H1 (cell line): ENCODE measurements at regions not wholly inside any gene's neighbourhood (a gene's known extent, or its start where the extent isn't known, plus 50 kb on each side); places are given as distances from the start of the nearest gene placed in this dataset.

Source experiments
- CTCF ChIA-PET: fragments of 300-600 bp; sonication (Branson Sonifier 250); formaldehyde crosslinking; loops from one replicate; lab custom pipeline; 2021; ENCODE audit not compliant: partially characterized antibody; lab: Charles Lee
- POLR2A ChIA-PET: fragments of 300-600 bp; sonication (Branson Sonifier 250); formaldehyde crosslinking; loops from one replicate; lab custom pipeline; 2021; ENCODE audit warnings: inconsistent platforms; ENCODE audit not compliant: partially characterized antibody; lab: Charles Lee
- DNase-seq, 2 experiments: peaks; one replicate each; pipeline versions ENCODE4 v3.0.0 to v3.0.0-alpha.2; 2010 to 2022; ENCODE audit warnings: low spot score in 2 of 2, low read depth in 1 of 2, mixed read lengths in 1 of 2
- FAIRE-seq: peaks from 2 replicates; lab custom pipeline; 2011; peaks lifted over from hg19 to GRCh38; lab: Jason Lieb, UNC
- H2AFZ ChIP-seq: 2 replicates; pipeline ENCODE4 v1.8.1; 2012; ENCODE audit warnings: low read length, inconsistent platforms
- H2AK5ac ChIP-seq: 2 replicates; pipeline ENCODE4 v1.6.1; 2013; ENCODE audit warnings: low read depth, low read length
- H2BK120ac ChIP-seq: replicated peaks from 2 replicates; pipeline ENCODE3; 2013; ENCODE audit warnings: low read depth, low read length, inconsistent platforms
- H2BK12ac ChIP-seq: 2 replicates; pipeline ENCODE4 v1.6.1; 2013; ENCODE audit warnings: low read depth, low read length
- H2BK15ac ChIP-seq: 2 replicates; pipeline ENCODE4 v1.6.1; 2013; ENCODE audit warnings: low read length
- H2BK20ac ChIP-seq: 2 replicates; pipeline ENCODE4 v1.6.1; 2013; ENCODE audit warnings: low read length
- H2BK5ac ChIP-seq: 2 replicates; pipeline ENCODE4 v1.6.1; 2013; ENCODE audit warnings: low read depth, low read length
- H3K14ac ChIP-seq: 2 replicates; pipeline ENCODE4 v1.6.1; 2013; ENCODE audit warnings: inconsistent platforms; ENCODE audit not compliant: insufficient read length
- H3K18ac ChIP-seq: 2 replicates; pipeline ENCODE4 v1.6.1; 2013; ENCODE audit warnings: low read length; ENCODE audit errors: extremely low read depth
- H3K23ac ChIP-seq: 2 replicates; pipeline ENCODE4 v1.6.1; 2013; ENCODE audit warnings: inconsistent platforms; ENCODE audit not compliant: insufficient read length
- H3K23me2 ChIP-seq: 2 replicates; pipeline ENCODE4 v1.6.1; 2013; ENCODE audit warnings: low read depth, low read length
- H3K27ac ChIP-seq: 2 replicates; pipeline ENCODE4 v1.6.1; 2011; ENCODE audit warnings: low read depth, low read length, inconsistent platforms
- H3K27me3 ChIP-seq, 4 experiments: replicated peaks in 1 of 4; 1 replicate in 1 of 4; 2 replicates in 3 of 4; pipeline versions ENCODE4 v1.6.1 to v1.8.1; 2011 to 2013; ENCODE audit warnings: low read length in 3 of 4, mild to moderate bottlenecking in 3 of 4, inconsistent platforms in 2 of 4, mixed read lengths in 2 of 4, moderate library complexity in 1 of 4; ENCODE audit not compliant: control insufficient read depth in 3 of 4, insufficient read depth in 3 of 4; ENCODE audit errors: extremely low read depth in 1 of 4
- H3K36me3 ChIP-seq, 4 experiments: 2 replicates each; pipeline versions ENCODE4 v1.6.1 to v1.8.1; 2011 to 2013; ENCODE audit warnings: mild to moderate bottlenecking in 4 of 4, low read length in 3 of 4, moderate library complexity in 2 of 4, control low read depth in 1 of 4, inconsistent platforms in 1 of 4; ENCODE audit not compliant: insufficient read depth in 4 of 4, control insufficient read depth in 2 of 4
- H3K4ac ChIP-seq: replicated peaks from 2 replicates; pipeline ENCODE3; 2013; ENCODE audit warnings: low read length, low read depth, mixed read lengths, inconsistent platforms; ENCODE audit not compliant: insufficient read length
- H3K4me1 ChIP-seq, 4 experiments: replicated peaks in 1 of 4; 1 replicate in 1 of 4; 2 replicates in 3 of 4; pipeline versions ENCODE4 v1.6.1 to v1.8.1; 2011 to 2013; ENCODE audit warnings: low read length in 3 of 4, inconsistent platforms in 2 of 4, mixed read lengths in 1 of 4; ENCODE audit not compliant: insufficient read depth in 4 of 4, control insufficient read depth in 3 of 4
- H3K4me2 ChIP-seq, 2 experiments: 2 replicates each; pipeline versions ENCODE4 v1.6.1 to v1.8.1; 2011 to 2013; ENCODE audit warnings: low read depth in 2 of 2, low read length in 2 of 2, control low read depth in 1 of 2, inconsistent platforms in 1 of 2, mild to moderate bottlenecking in 1 of 2; ENCODE audit not compliant: insufficient read depth in 1 of 2
- H3K4me3 ChIP-seq, 4 experiments: fragments of 200-600, 300-600 bp in 1 of 4; sonication (generic), shearing (Covaris generic), sonication (Bioruptor Twin) in 1 of 4; 2 replicates each; pipeline versions ENCODE4 v1.5.1 to v1.8.1; 2011 to 2016; ENCODE audit warnings: low read length in 4 of 4, low read depth in 3 of 4, control low read depth in 2 of 4, inconsistent platforms in 2 of 4, mild to moderate bottlenecking in 2 of 4, mixed read lengths in 1 of 4, moderate library complexity in 1 of 4; ENCODE audit not compliant: insufficient read depth in 2 of 4; ENCODE audit errors: extremely low read depth in 1 of 4
- H3K56ac ChIP-seq: replicated peaks from 2 replicates; pipeline ENCODE3; 2013; ENCODE audit warnings: low read depth, mild to moderate bottlenecking, mixed read lengths, low read length, inconsistent platforms; ENCODE audit not compliant: insufficient read length
- H3K79me1 ChIP-seq: 2 replicates; pipeline ENCODE4 v1.6.1; 2013; ENCODE audit warnings: low read depth, low read length, control low read depth
- H3K79me2 ChIP-seq, 2 experiments: 2 replicates each; pipeline versions ENCODE4 v1.6.1 to v1.8.1; 2012 to 2013; ENCODE audit warnings: low read length in 2 of 2, mild to moderate bottlenecking in 2 of 2, inconsistent platforms in 1 of 2; ENCODE audit not compliant: insufficient read depth in 2 of 2, control insufficient read depth in 1 of 2
- H3K9ac ChIP-seq, 4 experiments: replicated peaks in 1 of 4; 1 replicate in 1 of 4; 2 replicates in 3 of 4; pipeline versions ENCODE4 v1.6.1 to v1.8.1; 2011 to 2013; ENCODE audit warnings: low read depth in 3 of 4, low read length in 3 of 4, control low read depth in 2 of 4, mild to moderate bottlenecking in 2 of 4, moderate library complexity in 2 of 4, inconsistent platforms in 1 of 4; ENCODE audit errors: extremely low read depth in 1 of 4
- H3K9me3 ChIP-seq, 2 experiments: 2 replicates each; pipeline versions ENCODE4 v1.6.1 to v1.8.1; 2012 to 2013; ENCODE audit warnings: mild to moderate bottlenecking in 2 of 2, moderate library complexity in 2 of 2, control low read depth in 1 of 2, inconsistent platforms in 1 of 2, low read depth in 1 of 2, low read length in 1 of 2, mixed read lengths in 1 of 2; ENCODE audit not compliant: insufficient read depth in 2 of 2
- H4K20me1 ChIP-seq, 2 experiments: replicated peaks in 1 of 2; 2 replicates each; pipeline versions ENCODE3 to v1.8.1; 2011 to 2013; ENCODE audit warnings: inconsistent platforms in 2 of 2, low read length in 2 of 2, mild to moderate bottlenecking in 1 of 2; ENCODE audit not compliant: insufficient read depth in 2 of 2, control insufficient read depth in 1 of 2
- H4K5ac ChIP-seq: 2 replicates; pipeline ENCODE4 v1.6.1; 2013; ENCODE audit warnings: low read length, low read depth, mixed read lengths, inconsistent platforms; ENCODE audit not compliant: insufficient read length
- H4K8ac ChIP-seq: 2 replicates; pipeline ENCODE4 v1.8.0; 2013; ENCODE audit warnings: mild to moderate bottlenecking, moderate library complexity, low read length, inconsistent platforms; ENCODE audit not compliant: insufficient read depth; ENCODE audit errors: extremely low read depth
- H4K91ac ChIP-seq: replicated peaks from 2 replicates; pipeline ENCODE3; 2013; ENCODE audit warnings: low read length, mixed read lengths, inconsistent platforms; ENCODE audit not compliant: insufficient read length
- BRCA1 ChIP-seq: IDR thresholded peaks from 2 replicates; pipeline ENCODE4 v1.6.1; 2012; ENCODE audit warnings: low read depth, low read length, improper control_type of control experiment
- CBX8 ChIP-seq: fragments of 300-800, 300-1000 bp; sonication (generic); IDR thresholded peaks from 2 replicates; pipeline ENCODE4 v1.7.1; 2016; ENCODE audit warnings: low read depth, low read length, borderline replicate concordance
- CTBP2 ChIP-seq: IDR thresholded peaks from 2 replicates; pipeline ENCODE4 v1.7.0; 2011; ENCODE audit warnings: borderline replicate concordance, mild to moderate bottlenecking, moderate library complexity, mixed read lengths, low read length; ENCODE audit not compliant: insufficient read depth, insufficient read length
- EGR1 ChIP-seq: IDR thresholded peaks from 2 replicates; pipeline ENCODE4 v1.6.1; 2011; ENCODE audit warnings: low read depth, low read length, borderline replicate concordance
- FOSL1 ChIP-seq: IDR thresholded peaks from 2 replicates; pipeline ENCODE4 v1.6.1; 2011; ENCODE audit warnings: mild to moderate bottlenecking, low read depth, low read length, moderate library complexity; ENCODE audit not compliant: insufficient read depth
- HDAC2 ChIP-seq, 2 experiments: fragments of 300-600 bp in 1 of 2; sonication (generic) in 1 of 2; IDR thresholded peaks; 2 replicates each; pipeline ENCODE4 v1.6.1; 2011 to 2012; ENCODE audit warnings: low read depth in 2 of 2, low read length in 2 of 2, mild to moderate bottlenecking in 2 of 2, moderate library complexity in 2 of 2, borderline replicate concordance in 1 of 2, inconsistent platforms in 1 of 2
- NRF1 ChIP-seq: IDR thresholded peaks from 2 replicates; pipeline ENCODE4 v1.6.1; 2011; ENCODE audit warnings: mild to moderate bottlenecking, low read depth, low read length, improper control_type of control experiment
- SP1 ChIP-seq: IDR thresholded peaks from 2 replicates; pipeline ENCODE4 v1.6.1; 2011; ENCODE audit warnings: low read depth, low read length
- SP2 ChIP-seq: IDR thresholded peaks from 2 replicates; pipeline ENCODE4 v1.6.1; 2012; ENCODE audit warnings: mild to moderate bottlenecking, low read length, inconsistent platforms

GRCh38 chr7:18268571-18268970, 227.0 kb upstream of the HDAC9 start:
- TF ChIP-seq SP2 (no peak), BRCA1 (no peak), FOSL1 (no peak), NRF1 (no peak), CBX8 (no peak), CTBP2 (no peak), EGR1 (no peak), HDAC2 (IDR thresholded peaks at IDR 0.05; ENCODE audit: borderline replicate concordance in 1 of 2, low read depth in 2 of 2, low read length in 2 of 2) (no peak), SP1 (no peak)
- no peak for FAIRE-seq
- H3K27me3 ChIP-seq: peaks cover 0 to 1% (median 0%) of the 10 kb centered on the region in 4 experiments; a peak in 1 of 7 replicates

More at GRCh38 chr7:18268571-18268970, 227.0 kb upstream of the HDAC9 start:
- H2BK15ac ChIP-seq: no peak overlapping the region
- H3K27ac ChIP-seq: no peak overlapping the region
- H3K36me3 ChIP-seq: no peaks in the 10 kb centered on the region
- no peak overlapping the region for H3K56ac ChIP-seq
- H2BK120ac ChIP-seq: no peak overlapping the region
- H3K4ac ChIP-seq: no peak overlapping the region
- H3K9me3 ChIP-seq: no peaks in the 10 kb centered on the region
- H3K18ac ChIP-seq: no peak overlapping the region
- H4K91ac ChIP-seq: no peak overlapping the region
- H3K4me1 ChIP-seq: no peaks in the 10 kb centered on the region
- H3K14ac ChIP-seq: no peak overlapping the region
- no peak overlapping the region for H2BK5ac ChIP-seq
- no peaks in the 10 kb centered on the region for H4K20me1 ChIP-seq
- H2AFZ ChIP-seq: no peak overlapping the region
- H3K4me3 ChIP-seq: no peak overlapping the region
- H2BK20ac ChIP-seq: no peak overlapping the region
- H2AK5ac ChIP-seq: no peak overlapping the region
- no peak overlapping the region for H4K5ac ChIP-seq
- no peak overlapping the region for H2BK12ac ChIP-seq
- no peak overlapping the region for H4K8ac ChIP-seq
- no peak overlapping the region for H3K9ac ChIP-seq
- ChIA-PET POLR2A (no interaction called here), CTCF (interaction anchor here (0.6 kb wide), 1 partner anchor 11 kb away, joined by 3 read pairs; no protein-coding TSS in a partner anchor)
- DNase-seq: no peak
- no peaks in the 10 kb centered on the region for H3K79me1 ChIP-seq
- H3K23me2 ChIP-seq: no peaks in the 10 kb centered on the region
- no peak overlapping the region for H3K4me2 ChIP-seq
- no peaks in the 10 kb centered on the region for H3K79me2 ChIP-seq
- H3K23ac ChIP-seq: no peak overlapping the region
